ENCODE measurements at regions not wholly inside any gene's neighbourhood (a gene's known extent, or its start where the extent isn't known, plus 50 kb on each side); places are given as distances from the start of the nearest gene placed in this dataset.

DNA sequence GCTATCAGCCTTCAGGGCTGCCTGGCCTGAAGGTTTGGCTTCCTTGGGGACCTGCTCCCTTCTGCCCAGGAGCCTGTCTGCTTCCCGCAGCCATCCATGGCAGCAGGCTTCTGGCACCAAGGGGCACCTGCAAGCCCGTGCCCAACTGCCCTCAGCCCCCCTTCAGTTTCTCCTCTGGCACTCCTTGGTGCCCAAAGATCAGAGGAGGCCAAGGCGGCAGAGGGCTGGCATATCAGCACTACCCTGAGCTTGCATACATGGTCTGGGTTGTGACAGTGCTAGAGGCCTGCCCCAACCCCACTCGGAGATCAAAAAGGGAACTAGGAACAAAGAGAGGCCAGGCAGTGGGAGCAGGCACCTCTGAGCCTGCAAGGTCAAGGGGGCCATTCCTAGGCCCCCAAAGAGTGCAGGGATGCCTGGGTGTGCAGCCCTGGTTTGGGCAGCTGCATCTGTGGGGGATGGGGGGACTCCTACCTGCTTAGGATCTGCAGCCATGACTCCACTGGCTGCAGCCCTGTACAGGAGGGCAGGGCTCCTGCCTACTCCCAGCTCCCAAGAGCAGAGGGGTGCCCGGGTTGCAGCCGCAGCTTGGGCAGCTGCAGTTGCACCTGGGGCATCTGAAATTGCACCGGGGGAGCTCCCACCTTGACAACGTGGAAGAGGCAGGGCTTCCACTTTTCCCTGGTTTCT is 76.2 kb upstream of the TP63 start:
- no peak for ATAC-seq
- Mint-ChIP-seq H3K27ac (no peak overlapping the region), H3K27me3 (ENCODE audit: low read depth) (no peaks in the 10 kb centered on the region), H3K9me3 (peaks cover 15% of the 10 kb centered on the region; the same call in 1 of the 2 replicates), H3K36me3 (no peaks in the 10 kb centered on the region), H3K4me3 (no peak overlapping the region), H3K4me1 (no peaks in the 10 kb centered on the region)
- TF ChIP-seq JAZF1 (CRISPR knock-in tag; IDR thresholded peaks at IDR 0.05) (no peak), SMAD3 (CRISPR knock-in tag; IDR thresholded peaks at IDR 0.05; ENCODE audit: borderline replicate concordance) (no peak), SOX15 (CRISPR knock-in tag; IDR thresholded peaks at IDR 0.05) (no peak), KAT7 (CRISPR knock-in tag; IDR thresholded peaks at IDR 0.05; ENCODE audit: borderline replicate concordance) (no peak), GTF2I (CRISPR knock-in tag; conservative IDR thresholded peaks at IDR 0.05) (no peak)
- TF ChIP-seq, protein P1, sequence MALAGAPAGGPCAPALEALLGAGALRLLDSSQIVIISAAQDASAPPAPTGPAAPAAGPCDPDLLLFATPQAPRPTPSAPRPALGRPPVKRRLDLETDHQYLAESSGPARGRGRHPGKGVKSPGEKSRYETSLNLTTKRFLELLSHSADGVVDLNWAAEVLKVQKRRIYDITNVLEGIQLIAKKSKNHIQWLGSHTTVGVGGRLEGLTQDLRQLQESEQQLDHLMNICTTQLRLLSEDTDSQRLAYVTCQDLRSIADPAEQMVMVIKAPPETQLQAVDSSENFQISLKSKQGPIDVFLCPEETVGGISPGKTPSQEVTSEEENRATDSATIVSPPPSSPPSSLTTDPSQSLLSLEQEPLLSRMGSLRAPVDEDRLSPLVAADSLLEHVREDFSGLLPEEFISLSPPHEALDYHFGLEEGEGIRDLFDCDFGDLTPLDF (CRISPR knock-in tag; IDR thresholded peaks at IDR 0.05), result no peak
- TF ChIP-seq, protein P2, sequence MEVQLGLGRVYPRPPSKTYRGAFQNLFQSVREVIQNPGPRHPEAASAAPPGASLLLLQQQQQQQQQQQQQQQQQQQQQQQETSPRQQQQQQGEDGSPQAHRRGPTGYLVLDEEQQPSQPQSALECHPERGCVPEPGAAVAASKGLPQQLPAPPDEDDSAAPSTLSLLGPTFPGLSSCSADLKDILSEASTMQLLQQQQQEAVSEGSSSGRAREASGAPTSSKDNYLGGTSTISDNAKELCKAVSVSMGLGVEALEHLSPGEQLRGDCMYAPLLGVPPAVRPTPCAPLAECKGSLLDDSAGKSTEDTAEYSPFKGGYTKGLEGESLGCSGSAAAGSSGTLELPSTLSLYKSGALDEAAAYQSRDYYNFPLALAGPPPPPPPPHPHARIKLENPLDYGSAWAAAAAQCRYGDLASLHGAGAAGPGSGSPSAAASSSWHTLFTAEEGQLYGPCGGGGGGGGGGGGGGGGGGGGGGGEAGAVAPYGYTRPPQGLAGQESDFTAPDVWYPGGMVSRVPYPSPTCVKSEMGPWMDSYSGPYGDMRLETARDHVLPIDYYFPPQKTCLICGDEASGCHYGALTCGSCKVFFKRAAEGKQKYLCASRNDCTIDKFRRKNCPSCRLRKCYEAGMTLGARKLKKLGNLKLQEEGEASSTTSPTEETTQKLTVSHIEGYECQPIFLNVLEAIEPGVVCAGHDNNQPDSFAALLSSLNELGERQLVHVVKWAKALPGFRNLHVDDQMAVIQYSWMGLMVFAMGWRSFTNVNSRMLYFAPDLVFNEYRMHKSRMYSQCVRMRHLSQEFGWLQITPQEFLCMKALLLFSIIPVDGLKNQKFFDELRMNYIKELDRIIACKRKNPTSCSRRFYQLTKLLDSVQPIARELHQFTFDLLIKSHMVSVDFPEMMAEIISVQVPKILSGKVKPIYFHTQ (CRISPR knock-in tag; IDR thresholded peaks at IDR 0.05), result no peak
- TF ChIP-seq, protein P3, sequence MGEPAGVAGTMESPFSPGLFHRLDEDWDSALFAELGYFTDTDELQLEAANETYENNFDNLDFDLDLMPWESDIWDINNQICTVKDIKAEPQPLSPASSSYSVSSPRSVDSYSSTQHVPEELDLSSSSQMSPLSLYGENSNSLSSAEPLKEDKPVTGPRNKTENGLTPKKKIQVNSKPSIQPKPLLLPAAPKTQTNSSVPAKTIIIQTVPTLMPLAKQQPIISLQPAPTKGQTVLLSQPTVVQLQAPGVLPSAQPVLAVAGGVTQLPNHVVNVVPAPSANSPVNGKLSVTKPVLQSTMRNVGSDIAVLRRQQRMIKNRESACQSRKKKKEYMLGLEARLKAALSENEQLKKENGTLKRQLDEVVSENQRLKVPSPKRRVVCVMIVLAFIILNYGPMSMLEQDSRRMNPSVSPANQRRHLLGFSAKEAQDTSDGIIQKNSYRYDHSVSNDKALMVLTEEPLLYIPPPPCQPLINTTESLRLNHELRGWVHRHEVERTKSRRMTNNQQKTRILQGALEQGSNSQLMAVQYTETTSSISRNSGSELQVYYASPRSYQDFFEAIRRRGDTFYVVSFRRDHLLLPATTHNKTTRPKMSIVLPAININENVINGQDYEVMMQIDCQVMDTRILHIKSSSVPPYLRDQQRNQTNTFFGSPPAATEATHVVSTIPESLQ (CRISPR knock-in tag; IDR thresholded peaks at IDR 0.05), result no peak
- ChIA-PET POLR2A (interaction anchor here (0.6 to 0.8 kb wide), 2 partner anchors 16 to 114 kb away, joined by 3 read pairs; no protein-coding TSS in a partner anchor), CTCF (no interaction called here)
- no peak for DNase-seq (ENCODE audit: low spot score)

DNA sequence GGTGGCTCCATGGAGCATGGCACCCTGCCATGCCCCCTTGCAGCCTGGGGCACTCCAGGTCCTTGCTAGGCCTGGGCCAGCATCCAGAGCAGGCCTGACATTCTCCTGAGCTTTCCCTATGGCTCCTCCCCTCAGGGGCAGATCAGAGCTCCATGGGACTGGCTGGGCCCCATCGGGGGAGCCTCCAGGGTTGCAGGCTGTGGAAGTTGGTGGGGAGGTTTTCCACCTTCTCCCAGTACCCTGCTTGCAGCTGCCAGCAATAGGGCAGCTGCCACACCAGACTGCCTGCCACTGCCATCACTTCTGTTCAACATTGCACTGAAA is 75.7 kb upstream of the TP63 start:
- no peaks in the 10 kb centered on the region for H3K36me3 Mint-ChIP-seq
- no peaks in the 10 kb centered on the region for H3K4me1 Mint-ChIP-seq
- no peaks in the 10 kb centered on the region for H3K27me3 Mint-ChIP-seq (ENCODE audit: low read depth)
- CTCF ChIA-PET, result no interaction called here
- no peak for DNase-seq (ENCODE audit: low spot score)
- TF ChIP-seq FOXK1 (CRISPR knock-in tag; IDR thresholded peaks at IDR 0.05) (no peak), TEAD4 (CRISPR knock-in tag; IDR thresholded peaks at IDR 0.05) (no peak), CREM (CRISPR knock-in tag; IDR thresholded peaks at IDR 0.05) (no peak), GRHL2 (CRISPR knock-in tag; IDR thresholded peaks at IDR 0.05; ENCODE audit: insufficient replicate concordance, severe bottlenecking) (no peak), PRRX2 (CRISPR knock-in tag; IDR thresholded peaks at IDR 0.05) (no peak), FOXJ3 (CRISPR knock-in tag; IDR thresholded peaks at IDR 0.05; ENCODE audit: borderline replicate concordance) (no peak), ZNF317 (CRISPR knock-in tag; IDR thresholded peaks at IDR 0.05; ENCODE audit: borderline replicate concordance, low read depth) (no peak), MXD4 (CRISPR knock-in tag; IDR thresholded peaks at IDR 0.05; ENCODE audit: borderline replicate concordance) (no peak), RELA (CRISPR knock-in tag; IDR thresholded peaks at IDR 0.05; ENCODE audit: borderline replicate concordance) (no peak)
- TF ChIP-seq, protein P4, sequence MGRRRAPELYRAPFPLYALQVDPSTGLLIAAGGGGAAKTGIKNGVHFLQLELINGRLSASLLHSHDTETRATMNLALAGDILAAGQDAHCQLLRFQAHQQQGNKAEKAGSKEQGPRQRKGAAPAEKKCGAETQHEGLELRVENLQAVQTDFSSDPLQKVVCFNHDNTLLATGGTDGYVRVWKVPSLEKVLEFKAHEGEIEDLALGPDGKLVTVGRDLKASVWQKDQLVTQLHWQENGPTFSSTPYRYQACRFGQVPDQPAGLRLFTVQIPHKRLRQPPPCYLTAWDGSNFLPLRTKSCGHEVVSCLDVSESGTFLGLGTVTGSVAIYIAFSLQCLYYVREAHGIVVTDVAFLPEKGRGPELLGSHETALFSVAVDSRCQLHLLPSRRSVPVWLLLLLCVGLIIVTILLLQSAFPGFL (CRISPR knock-in tag; IDR thresholded peaks at IDR 0.05; ENCODE audit: borderline replicate concordance), result no peak
- TF ChIP-seq, protein P5, sequence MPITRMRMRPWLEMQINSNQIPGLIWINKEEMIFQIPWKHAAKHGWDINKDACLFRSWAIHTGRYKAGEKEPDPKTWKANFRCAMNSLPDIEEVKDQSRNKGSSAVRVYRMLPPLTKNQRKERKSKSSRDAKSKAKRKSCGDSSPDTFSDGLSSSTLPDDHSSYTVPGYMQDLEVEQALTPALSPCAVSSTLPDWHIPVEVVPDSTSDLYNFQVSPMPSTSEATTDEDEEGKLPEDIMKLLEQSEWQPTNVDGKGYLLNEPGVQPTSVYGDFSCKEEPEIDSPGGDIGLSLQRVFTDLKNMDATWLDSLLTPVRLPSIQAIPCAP (CRISPR knock-in tag; IDR thresholded peaks at IDR 0.05), result no peak
- TF ChIP-seq, protein P6, sequence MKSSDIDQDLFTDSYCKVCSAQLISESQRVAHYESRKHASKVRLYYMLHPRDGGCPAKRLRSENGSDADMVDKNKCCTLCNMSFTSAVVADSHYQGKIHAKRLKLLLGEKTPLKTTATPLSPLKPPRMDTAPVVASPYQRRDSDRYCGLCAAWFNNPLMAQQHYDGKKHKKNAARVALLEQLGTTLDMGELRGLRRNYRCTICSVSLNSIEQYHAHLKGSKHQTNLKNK (CRISPR knock-in tag; IDR thresholded peaks at IDR 0.05), result no peak
- TF ChIP-seq, protein P7, sequence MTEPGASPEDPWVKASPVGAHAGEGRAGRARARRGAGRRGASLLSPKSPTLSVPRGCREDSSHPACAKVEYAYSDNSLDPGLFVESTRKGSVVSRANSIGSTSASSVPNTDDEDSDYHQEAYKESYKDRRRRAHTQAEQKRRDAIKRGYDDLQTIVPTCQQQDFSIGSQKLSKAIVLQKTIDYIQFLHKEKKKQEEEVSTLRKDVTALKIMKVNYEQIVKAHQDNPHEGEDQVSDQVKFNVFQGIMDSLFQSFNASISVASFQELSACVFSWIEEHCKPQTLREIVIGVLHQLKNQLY (CRISPR knock-in tag; IDR thresholded peaks at IDR 0.05), result no peak
- TF ChIP-seq, protein P8, sequence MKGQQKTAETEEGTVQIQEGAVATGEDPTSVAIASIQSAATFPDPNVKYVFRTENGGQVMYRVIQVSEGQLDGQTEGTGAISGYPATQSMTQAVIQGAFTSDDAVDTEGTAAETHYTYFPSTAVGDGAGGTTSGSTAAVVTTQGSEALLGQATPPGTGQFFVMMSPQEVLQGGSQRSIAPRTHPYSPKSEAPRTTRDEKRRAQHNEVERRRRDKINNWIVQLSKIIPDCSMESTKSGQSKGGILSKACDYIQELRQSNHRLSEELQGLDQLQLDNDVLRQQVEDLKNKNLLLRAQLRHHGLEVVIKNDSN (CRISPR knock-in tag; IDR thresholded peaks at IDR 0.05), result no peak
- TF ChIP-seq, protein P9, sequence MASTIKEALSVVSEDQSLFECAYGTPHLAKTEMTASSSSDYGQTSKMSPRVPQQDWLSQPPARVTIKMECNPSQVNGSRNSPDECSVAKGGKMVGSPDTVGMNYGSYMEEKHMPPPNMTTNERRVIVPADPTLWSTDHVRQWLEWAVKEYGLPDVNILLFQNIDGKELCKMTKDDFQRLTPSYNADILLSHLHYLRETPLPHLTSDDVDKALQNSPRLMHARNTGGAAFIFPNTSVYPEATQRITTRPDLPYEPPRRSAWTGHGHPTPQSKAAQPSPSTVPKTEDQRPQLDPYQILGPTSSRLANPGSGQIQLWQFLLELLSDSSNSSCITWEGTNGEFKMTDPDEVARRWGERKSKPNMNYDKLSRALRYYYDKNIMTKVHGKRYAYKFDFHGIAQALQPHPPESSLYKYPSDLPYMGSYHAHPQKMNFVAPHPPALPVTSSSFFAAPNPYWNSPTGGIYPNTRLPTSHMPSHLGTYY (CRISPR knock-in tag; IDR thresholded peaks at IDR 0.05), result no peak
- H3K4me3 Mint-ChIP-seq, result no peak overlapping the region
- H3K9me3 Mint-ChIP-seq, result peaks cover 15% of the 10 kb centered on the region; the same call in 1 of the 2 replicates
- ATAC-seq, result no peak
- POLR2A ChIA-PET, result interaction anchor here (0.8 kb wide), 1 partner anchor 16 kb away, joined by 3 read pairs; no protein-coding TSS in a partner anchor
- H3K27ac Mint-ChIP-seq, result no peak overlapping the region

Measured in WTC11 (cell line).